HG02938 (cell line): ENCODE measurements at regions not wholly inside any gene's neighbourhood (a gene's known extent, or its start where the extent isn't known, plus 50 kb on each side); places are given as distances from the start of the nearest gene placed in this dataset.

Experiments used
- ATAC-seq: cut with Tn5 transposase; IDR thresholded peaks from one replicate; pipeline ENCODE4 v1.9.1; 2021; ENCODE audit warnings: mild to moderate bottlenecking, moderate library complexity; ENCODE audit not compliant: unreplicated experiment

DNA sequence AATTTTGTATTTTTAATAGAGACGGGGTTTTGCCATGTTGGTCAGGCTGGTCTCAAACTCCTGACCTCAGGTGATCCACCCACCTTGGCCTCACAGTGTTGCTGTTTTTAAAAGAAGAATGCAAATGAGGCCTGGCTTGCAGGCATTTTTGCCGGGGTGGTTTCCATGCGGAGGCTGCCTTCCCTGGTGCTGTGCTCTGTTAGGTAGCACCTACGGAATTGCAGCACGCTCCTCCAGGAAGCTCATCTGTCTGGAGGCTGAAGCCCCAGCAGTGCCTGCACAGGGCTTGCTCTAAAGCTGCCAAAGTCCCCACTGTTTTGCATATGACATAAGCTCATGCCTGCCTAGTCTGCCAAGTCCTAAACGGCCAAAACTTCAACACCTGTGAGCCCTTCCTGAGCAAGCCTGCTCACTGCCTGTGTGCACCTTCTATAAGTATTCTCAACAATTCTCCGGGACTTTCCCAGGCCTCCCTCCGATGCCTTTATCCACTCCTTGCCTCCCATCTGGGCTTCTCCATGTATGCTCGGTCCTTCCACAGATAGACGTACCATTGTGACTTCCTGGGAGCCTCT, 551.3 kb upstream of the RAB6C start:
- no peak for ATAC-seq

DNA sequence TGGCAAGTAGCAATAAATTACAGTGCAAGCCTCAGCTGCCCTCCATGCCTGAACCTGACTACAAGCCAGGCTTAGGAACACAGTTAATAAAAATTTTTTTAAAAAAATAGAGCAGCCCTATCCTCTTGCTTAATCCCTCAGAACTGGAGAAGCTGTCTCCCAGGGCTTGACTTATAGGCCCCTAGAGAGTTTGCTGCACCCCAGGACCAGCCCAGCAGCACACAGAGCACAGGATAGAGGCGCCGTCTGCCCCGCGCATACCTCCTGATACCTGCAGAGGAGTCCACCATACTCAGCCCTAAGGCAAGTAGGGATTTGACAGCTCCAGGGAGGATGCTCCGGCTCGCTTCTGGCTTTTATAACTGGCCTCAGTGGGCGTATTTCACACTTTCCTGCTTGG, 548.6 kb upstream of the RAB6C start:
- no peak for ATAC-seq

DNA sequence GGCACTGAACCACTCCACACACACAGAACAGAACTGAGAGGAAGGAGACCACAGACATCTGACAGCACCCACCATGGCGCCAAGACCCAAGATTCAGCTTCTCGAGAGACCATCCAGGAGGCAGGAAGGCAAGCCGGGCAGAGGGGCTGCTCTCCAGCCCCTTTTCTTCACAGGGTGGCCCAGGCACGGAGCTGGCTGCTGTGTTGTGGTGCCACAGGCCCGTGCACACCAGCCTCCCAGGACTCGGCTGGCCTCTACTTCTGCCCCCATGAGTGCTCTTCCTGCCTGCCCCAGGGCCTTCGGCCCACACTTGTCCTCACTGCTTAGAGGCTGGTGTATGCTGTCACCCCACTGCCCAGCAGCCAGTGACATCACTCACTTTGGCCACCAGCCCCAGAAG, 547.6 kb upstream of the RAB6C start:
- ATAC-seq: no peak

DNA sequence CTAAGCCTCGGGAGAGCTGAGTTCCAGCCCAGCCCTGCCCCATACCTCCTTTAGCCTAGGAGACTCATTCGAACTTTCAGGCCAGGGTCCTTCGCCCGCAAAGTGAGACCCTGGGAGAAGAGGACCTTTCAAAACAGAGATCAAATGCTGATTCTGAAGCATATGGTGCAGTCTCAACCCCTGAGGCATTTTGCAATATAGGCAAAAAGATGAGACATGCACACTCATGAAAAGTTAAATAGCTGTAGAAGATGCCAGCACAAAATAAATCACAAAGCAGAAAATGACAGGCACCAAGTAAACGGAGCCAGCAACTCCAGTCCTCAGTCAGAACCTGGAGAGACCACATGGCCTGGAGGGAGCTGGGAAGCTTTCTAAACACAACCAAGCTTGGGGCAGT, 542.7 kb upstream of the RAB6C start:
- no peak for ATAC-seq

- ATAC-seq: no peak
These were observed 541.7 kb upstream of the RAB6C start for GRCh38 chr2:129437725-129438124.

DNA sequence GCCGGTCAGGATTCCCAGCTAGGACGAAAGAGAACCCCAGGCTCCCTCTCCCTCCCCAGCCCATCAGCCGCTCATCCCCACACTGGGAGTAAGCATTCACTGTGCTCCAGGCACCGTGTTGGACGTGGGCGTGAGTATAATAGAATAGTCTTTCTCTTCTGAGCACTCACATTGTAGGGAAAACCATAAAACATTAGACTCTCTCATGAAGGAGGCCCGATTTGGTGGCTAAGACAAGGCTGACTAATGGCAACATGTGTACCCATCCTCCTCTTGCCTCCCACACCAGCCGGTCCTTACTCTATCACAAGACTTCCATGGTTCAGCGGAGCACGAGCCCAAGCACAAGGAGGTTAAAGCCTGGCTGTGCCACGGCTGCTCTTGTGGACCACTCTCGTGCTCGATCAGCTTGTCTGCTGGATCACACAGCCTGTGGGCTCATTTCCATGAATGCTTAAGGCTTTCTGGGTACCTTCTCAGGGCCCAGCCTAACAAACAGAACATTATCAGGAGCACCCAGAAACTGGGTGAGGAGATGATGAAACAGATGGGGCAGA, 540.9 kb upstream of the RAB6C start:
- no peak for ATAC-seq

DNA sequence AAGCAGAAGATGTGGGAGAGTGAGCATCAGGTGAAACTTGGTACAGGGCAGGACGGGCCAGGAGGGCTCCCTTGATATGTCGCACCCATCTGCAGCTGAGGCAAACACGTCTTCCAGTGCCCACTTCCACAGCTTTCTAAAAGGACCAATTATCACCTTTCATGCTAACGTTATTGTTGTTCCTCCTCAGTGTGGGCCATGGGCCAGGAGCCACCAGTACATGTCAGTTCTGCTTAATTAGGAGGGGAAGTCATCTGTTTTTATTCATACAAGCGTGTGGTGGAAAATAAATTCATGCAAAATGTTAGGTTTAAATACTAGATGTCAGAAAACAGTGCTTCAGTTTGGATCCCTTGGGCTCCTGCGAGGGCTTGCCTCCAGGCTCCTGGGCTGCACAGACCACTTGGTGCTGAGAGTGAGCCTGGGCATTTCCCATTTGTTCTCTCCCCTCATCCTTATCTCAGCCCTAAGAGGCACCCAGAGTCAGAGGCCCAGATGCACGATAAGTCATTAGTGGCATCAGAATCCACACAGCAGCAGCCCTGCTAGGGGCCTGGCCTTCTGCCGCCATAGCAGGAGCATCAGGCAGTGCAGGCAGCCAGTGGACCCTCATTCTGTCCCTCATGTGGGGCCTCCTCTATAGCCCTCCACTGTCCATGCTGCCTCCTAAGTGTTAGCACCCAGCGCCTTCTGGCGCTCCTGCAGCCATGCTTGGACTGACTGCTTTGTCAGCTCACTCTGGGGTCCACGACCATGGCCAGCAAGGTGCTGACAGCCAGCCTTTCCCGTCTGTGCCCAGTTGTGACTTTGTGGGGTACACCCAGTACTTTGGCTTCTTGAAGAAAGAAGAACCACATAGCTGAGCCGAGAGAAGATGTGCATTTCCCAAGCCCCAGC, 539.8 kb upstream of the RAB6C start:
- ATAC-seq: no peak

GRCh38 chr2:129441610-129442009, 537.9 kb upstream of the RAB6C start:
- ATAC-seq: no peak

- no peak for ATAC-seq
These were observed 536.1 kb upstream of the RAB6C start for GRCh38 chr2:129443235-129443864.

DNA sequence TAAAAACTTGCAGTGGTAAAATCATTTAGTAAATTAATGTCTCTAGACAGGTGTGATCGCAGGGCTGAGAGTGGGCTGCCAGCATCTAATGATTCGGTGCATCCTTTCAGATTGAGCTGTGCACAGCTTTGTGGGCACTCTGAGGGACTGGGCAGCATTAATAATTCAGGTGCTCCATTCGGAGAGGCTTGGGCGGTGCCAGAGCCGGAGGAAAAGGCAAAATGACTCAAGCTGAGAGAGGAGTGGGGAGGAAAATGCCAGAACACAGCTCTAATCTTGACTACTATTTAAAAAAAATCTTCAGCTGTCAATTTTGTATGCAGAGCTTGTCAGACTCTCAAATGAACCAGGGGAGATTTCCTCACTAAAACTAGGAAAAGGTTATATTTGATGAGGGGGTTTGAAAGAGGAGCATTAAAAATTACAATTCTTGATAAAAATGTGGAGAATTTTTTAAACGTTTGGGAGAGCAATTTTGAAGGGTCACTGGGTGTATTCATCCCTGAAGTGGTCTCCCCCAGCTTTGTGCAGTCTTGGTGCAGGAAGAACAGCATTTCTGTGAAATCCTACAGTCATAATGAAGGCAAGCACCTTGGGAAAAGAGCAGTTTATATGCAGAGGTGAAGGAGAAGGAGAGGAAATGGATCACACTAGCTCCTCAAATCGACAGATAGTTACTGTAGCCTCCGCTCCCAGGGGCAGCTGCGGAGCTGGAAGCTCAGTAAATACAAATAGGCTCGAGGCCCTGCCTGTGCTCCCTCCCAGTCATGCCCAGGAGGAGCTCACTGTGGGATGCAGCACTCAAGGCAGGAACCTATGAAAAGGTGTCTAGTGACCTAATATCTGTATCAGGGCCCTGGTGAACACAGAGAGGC, 535.4 kb upstream of the RAB6C start:
- no peak for ATAC-seq

- ATAC-seq: no peak
These were observed 534.7 kb upstream of the RAB6C start for GRCh38 chr2:129444751-129445150.

- no peak for ATAC-seq
These were observed 522.8 kb upstream of the RAB6C start for GRCh38 chr2:129456691-129457090.

- no peak for ATAC-seq
These were observed 522.1 kb upstream of the RAB6C start for GRCh38 chr2:129457277-129457818.

DNA sequence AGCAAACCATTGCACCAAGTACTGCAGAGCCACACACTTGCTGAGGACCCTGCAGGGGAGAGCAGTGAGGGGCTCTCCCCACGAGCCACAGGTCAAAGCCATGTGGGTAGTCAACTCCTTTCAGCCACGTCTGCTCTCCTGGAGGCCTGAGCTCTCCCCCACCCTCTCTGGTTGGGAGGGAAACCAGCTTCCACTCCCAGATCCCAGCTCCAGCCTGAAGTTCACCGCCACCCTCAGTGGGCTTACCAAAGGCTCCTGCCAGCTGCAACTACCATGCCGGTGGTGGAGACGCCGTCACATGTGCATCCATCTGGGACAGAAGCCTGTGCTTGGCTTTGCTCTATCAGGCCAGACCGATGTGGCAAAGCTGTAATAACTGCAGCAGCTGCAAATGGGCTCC, 521.5 kb upstream of the RAB6C start:
- ATAC-seq: no peak

- no peak for ATAC-seq
These were observed 521.0 kb upstream of the RAB6C start for GRCh38 chr2:129458436-129458835.

GRCh38 chr2:129459200-129459876, 520.1 kb upstream of the RAB6C start:
- no peak for ATAC-seq

GRCh38 chr2:129459881-129460280, 519.6 kb upstream of the RAB6C start:
- ATAC-seq: no peak

DNA sequence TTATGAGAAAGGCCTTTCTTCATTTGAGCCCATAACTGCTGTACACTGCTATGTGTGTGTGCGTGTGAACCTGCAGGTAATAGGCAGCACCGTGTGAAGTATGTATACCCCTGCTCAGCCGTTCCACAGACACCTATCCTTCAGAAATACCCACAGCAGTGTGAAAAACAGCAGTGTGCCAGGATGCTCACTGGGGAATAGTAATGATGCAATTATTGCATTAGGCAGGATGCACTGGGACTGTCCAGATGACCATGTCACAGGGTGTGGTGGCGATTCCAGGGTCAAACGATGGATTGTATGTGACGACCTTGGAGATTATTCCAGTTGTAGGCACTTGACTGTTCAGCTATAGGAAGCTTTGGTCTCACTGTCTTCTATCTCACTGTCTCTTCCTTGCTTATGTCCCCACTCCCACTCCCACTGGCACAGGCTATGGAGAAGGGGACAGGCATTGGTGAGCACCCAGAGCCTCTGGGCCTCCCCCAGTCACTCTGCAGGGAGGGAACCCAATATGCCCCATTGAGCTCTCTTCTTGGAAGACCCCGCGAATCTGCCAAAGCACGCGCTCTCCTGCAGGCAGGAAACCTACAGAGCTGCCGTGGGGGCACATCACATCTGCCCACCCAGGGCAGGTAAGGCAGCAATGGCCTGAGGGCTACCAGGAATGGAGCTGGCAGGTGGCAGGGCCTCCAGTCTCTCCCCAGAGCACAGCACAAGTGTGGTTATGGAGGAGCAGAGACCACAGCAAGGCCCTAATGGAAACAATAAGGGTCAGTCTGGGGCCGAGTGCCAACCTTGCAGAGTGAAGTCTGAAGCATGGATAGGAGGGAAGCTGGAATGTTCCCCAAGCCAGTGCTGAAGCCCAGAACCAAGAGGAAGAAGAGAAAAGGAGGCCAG, 518.9 kb upstream of the RAB6C start:
- no peak for ATAC-seq

GRCh38 chr2:129462349-129462748, 517.1 kb upstream of the RAB6C start:
- no peak for ATAC-seq
